Peyer's patch (tissue), 4 donors: ENCODE measurements at regions not wholly inside any gene's neighbourhood (a gene's known extent, or its start where the extent isn't known, plus 50 kb on each side); places are given as distances from the start of the nearest gene placed in this dataset.

Experiments used
- CTCF ChIP-seq, 6 experiments: fragments of 450-650 bp in 4 of 6; fragments of 200-600 bp in 2 of 6; sonication (generic) in 1 of 6; IDR thresholded peaks; one replicate each; pipeline ENCODE4 v1.5.1; 2017 to 2019; ENCODE audit warnings: antibody characterized with exemption in 6 of 6, mild to moderate bottlenecking in 3 of 6, moderate library complexity in 1 of 6
- POLR2A ChIP-seq, 2 donors: fragments of 450-650 bp; IDR thresholded peaks; one replicate each; pipeline ENCODE4 v1.5.1; 2017; ENCODE audit warnings: antibody characterized with exemption in 2 of 2, mild to moderate bottlenecking in 2 of 2, moderate library complexity in 2 of 2

DNA sequence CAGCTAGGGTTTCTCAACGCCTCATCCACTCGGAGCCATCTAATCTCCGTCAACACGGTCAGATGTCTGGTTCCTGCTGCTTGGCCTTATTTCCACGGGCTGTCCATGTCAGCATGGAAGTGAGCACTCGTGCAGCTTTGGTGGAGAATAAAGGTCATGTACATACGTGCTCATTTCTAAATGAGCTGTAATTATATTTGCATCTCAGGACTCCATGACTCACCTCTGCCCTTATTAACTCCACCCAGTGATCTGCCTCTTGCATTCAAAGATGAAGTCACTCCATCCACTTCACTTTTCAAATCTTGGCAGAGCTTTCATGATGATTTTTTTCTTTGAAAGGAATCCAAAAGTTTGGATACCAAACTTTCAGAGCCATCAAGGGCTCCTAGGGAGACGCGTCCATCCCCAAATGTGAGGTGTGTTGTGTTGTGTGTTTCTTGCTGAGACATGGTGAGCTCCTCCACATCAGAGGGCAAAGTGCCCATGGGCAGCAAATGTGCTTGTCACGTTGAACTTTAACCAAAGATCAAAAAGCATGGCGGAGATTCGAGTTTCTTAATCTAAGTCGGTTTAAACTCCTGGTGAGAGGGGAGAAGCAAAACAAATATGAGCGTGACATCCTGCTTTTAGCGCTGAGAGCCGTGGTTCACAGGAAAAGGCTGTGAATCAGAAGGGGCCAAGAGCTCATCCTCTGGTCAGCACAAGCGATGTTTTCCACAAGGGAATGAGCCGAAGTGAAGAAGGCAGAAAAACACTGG is 68.6 kb upstream of the ERRFI1 start:
- TF ChIP-seq CTCF (IDR thresholded peaks at IDR 0.05) (no peak), POLR2A (IDR thresholded peaks at IDR 0.05) (peak; percentile 49 to 54)
